Fibroblast of villous mesenchyme (primary cell): ENCODE measurements at regions not wholly inside any gene's neighbourhood (a gene's known extent, or its start where the extent isn't known, plus 50 kb on each side); places are given as distances from the start of the nearest gene placed in this dataset.

Experiments
- DNase-seq: peaks from one replicate; pipeline ENCODE4 v3.0.0-alpha.2; 2010; ENCODE audit warnings: low read depth
- H3K4me3 ChIP-seq: 2 replicates; pipeline ENCODE4 v1.5.1; 2011; ENCODE audit warnings: low read depth, mild to moderate bottlenecking, low read length
- CTCF ChIP-seq: IDR thresholded peaks from 2 replicates; pipeline ENCODE4 v1.5.1; 2012; ENCODE audit warnings: low read depth, mild to moderate bottlenecking, low read length; ENCODE audit not compliant: insufficient read depth

GRCh38 chr17:77857306-77857555, 101.3 kb upstream of the TNRC6C start:
- no peak for TF ChIP-seq CTCF
- no peak overlapping the region for H3K4me3 ChIP-seq
- DNase-seq: no peak

GRCh38 chr17:77857613-77858012, 100.9 kb upstream of the TNRC6C start:
- DNase-seq: no peak
- no peak overlapping the region for H3K4me3 ChIP-seq
- TF ChIP-seq CTCF: no peak

- DNase-seq: no peak
- no peak for TF ChIP-seq CTCF
- no peak overlapping the region for H3K4me3 ChIP-seq
Observed at GRCh38 chr17:77858291-77859034, 100.0 kb upstream of the TNRC6C start.

- no peak for DNase-seq
- H3K4me3 ChIP-seq: no peak overlapping the region
- no peak for TF ChIP-seq CTCF
Observed at GRCh38 chr17:77859035-77859810, 99.3 kb upstream of the TNRC6C start.

GRCh38 chr17:77861133-77861695, 97.3 kb upstream of the TNRC6C start:
- no peak for DNase-seq
- H3K4me3 ChIP-seq: no peak overlapping the region
- TF ChIP-seq CTCF: no peak

- DNase-seq: no peak
- no peak for TF ChIP-seq CTCF
- no peak overlapping the region for H3K4me3 ChIP-seq
Observed at GRCh38 chr17:77861981-77862645, 96.4 kb upstream of the TNRC6C start.
